GM12872 (cell line): ENCODE measurements at regions not wholly inside any gene's neighbourhood (a gene's known extent, or its start where the extent isn't known, plus 50 kb on each side); places are given as distances from the start of the nearest gene placed in this dataset.

Source experiments
- TF ChIP-seq, protein P1 (sequence below): IDR thresholded peaks from 3 replicates; pipeline ENCODE4 v1.5.1; 2011; ENCODE audit warnings: low read depth, mild to moderate bottlenecking, low read length, moderate library complexity; ENCODE audit not compliant: insufficient read depth

DNA sequence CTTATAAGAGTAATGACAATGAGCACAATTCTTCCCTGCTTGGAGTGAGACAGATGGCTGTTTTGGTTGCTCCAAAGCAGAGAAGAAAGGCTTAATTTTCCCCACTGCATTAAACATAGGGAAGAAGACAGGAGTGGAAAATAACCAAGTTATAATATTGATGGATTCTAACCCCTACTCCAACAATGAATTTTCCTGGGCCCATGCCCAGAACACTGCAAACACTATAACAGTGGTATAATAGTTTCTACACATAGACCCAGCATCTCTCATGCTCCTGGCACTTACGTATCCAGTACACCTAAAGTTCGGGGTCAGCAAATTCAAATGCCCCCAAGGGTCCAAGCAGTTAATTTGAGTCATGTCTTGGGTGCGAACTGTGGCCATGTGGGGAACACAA, 613.4 kb downstream of the PLCL1 start:
- TF ChIP-seq, protein P1, sequence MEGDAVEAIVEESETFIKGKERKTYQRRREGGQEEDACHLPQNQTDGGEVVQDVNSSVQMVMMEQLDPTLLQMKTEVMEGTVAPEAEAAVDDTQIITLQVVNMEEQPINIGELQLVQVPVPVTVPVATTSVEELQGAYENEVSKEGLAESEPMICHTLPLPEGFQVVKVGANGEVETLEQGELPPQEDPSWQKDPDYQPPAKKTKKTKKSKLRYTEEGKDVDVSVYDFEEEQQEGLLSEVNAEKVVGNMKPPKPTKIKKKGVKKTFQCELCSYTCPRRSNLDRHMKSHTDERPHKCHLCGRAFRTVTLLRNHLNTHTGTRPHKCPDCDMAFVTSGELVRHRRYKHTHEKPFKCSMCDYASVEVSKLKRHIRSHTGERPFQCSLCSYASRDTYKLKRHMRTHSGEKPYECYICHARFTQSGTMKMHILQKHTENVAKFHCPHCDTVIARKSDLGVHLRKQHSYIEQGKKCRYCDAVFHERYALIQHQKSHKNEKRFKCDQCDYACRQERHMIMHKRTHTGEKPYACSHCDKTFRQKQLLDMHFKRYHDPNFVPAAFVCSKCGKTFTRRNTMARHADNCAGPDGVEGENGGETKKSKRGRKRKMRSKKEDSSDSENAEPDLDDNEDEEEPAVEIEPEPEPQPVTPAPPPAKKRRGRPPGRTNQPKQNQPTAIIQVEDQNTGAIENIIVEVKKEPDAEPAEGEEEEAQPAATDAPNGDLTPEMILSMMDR: no peak

DNA sequence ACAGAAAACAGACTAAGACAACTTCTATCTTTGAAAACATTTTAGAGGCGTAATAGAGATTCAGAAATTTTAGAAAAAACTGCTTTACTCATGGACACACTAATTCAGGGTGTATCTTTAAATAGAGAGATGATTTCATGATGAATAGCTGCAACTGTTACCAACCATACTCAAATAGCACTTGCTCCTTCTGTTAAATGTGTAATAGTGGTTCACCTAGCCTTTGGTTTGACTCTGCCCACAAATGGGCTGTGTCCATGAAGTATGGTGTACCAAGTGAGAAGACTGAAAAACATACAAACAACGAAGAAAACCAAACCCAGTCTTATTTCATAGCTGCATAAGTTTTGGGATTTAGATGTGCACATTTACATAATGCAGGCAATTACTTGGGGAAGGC, 610.6 kb downstream of the PLCL1 start:
- TF ChIP-seq, protein P1: no peak

DNA sequence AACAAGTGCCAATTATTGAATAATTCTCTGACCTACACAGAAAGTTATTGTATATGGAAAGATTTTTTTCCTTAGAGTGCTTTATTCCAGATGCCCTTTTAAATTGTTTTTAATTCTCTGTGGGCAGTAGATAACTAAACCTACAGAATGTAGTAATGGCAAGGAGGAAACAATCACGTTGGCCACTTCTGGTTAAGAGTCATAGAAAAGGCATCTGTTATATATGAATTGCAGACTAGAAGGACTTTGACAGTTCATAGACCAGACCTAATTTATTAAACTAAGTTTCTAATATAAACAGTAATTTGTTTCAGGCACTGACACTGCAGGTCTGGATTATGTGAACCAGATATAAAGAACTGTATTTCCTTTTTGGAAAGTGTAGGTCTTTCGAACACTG, 607.5 kb downstream of the PLCL1 start:
- TF ChIP-seq, protein P1: no peak

DNA sequence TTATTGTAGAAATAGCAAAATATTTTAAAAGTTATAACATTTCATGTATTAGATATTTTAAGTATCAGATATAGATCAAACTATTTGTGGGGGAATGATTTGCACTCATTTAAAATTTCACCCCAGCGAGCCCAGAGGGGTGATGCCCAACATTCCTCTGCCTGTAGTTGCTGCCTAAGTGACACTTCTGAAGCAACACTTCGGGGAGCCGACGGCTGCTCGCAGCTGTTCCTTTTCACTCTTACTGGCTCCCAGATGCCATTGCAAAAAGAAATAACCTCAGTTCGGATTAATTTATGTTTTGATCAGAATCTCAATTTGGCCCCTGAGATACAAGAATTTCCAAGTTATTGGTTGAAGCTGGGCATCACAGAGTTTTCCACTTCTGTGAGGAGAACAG, 603.8 kb downstream of the PLCL1 start:
- TF ChIP-seq, protein P1: no peak

DNA sequence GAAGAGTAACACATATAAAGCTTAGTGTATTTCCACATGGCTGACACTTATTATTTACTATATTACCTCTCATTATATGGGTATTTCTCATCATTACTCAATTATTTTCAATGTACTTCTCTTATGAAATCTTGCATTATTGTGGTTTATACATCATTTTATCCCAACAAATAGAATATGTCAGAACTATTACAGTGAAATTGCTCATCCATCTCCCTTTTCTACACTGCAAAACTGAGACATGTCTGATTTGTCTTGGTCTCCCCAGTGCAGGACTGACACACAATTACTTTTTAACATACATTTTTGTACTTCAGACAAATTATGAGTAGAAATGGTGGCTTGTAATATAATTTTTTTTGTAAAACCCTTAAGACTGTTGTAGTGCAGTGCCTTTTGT, 600.9 kb downstream of the PLCL1 start:
- TF ChIP-seq, protein P1: no peak

DNA sequence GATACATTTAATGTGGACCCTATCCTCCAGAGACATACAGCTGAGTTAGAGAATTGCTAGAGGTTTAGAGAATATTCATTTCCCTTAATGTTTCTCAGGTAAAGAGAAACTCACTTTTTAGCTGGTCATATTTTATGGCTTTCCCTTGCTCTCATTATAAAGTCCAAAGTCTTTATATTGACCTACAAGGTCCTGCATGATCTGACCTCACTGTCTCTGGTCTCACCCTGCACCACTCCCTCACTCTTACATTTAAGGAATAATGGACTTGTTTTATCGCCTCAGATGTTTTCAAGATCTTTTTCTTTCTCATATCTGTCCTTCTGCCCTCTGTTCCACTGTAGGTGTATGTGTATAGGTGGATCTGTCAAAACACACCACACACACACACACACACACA, 597.3 kb downstream of the PLCL1 start:
- TF ChIP-seq, protein P1: no peak

DNA sequence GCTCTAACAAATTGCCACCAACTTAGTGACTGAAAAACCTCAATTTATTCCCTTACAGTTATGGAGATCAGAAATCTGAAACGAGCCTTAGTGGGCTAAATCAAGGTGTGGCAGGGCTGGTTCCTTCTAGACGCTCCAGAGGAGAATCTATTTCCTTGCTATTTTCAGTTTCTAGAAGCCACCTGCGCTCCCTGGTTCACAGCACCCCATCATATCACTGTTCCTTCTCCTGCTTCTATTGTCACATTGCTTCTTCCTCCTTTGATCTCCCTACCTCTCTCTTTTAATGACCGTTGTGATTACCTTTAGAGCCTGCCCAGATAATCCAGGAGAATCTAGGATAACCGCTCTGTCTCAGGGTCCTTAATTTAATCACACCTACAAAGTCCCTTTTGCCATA, 596.6 kb downstream of the PLCL1 start:
- TF ChIP-seq, protein P1: no peak

DNA sequence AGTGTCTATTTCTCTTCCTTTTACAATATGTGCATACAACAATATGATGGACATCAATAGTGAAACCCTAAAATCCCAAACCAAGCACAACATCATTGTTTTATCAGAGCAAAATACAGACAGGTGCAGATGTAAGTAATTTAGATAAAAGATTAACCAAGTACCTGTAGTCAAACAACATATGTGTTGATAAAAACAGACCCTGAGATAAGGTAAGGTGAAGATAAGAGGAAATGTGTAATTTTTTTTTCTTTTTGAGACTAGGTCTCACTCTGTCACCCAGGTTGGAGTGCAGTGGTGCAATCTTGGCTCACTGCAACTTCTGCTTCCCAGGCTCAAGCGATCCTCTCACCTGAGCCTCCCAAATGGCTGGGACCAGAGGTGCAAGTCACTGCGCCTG, 589.8 kb downstream of the PLCL1 start:
- TF ChIP-seq, protein P1: no peak
